ENCODE measurements at regions not wholly inside any gene's neighbourhood (a gene's known extent, or its start where the extent isn't known, plus 50 kb on each side); places are given as distances from the start of the nearest gene placed in this dataset.
"Not testable (repeated sequence)": the region's sequence is repeated elsewhere in the genome, so short reads cannot be mapped to it uniquely, and the experiment has no call there.

- DNase-seq = peak; percentile 77
Observed at GRCh38 chr2:188645986-188646385, 328.2 kb upstream of the COL3A1 start.

GRCh38 chr2:188647430-188648070 lies 326.6 kb upstream of the COL3A1 start:
- peak; percentile 51 for DNase-seq

- DNase-seq = no peak
Observed at GRCh38 chr2:188659656-188660406, 314.3 kb upstream of the COL3A1 start.

- DNase-seq = peak; percentile 66
Observed at GRCh38 chr2:188663301-188663700, 310.9 kb upstream of the COL3A1 start.

- peak; percentile 95 for DNase-seq
Observed at GRCh38 chr2:188664416-188664815, 309.8 kb upstream of the COL3A1 start.

- DNase-seq = peak; percentile 71
Observed at GRCh38 chr2:188664951-188665595, 309.1 kb upstream of the COL3A1 start.

- DNase-seq = no peak
Observed at GRCh38 chr2:188665727-188666304, 308.4 kb upstream of the COL3A1 start.

- no peak for DNase-seq
Observed at GRCh38 chr2:188666503-188666902, 307.7 kb upstream of the COL3A1 start.

GRCh38 chr2:188668017-188668680 lies 306.0 kb upstream of the COL3A1 start:
- DNase-seq = peak; percentile 43

GRCh38 chr2:188675391-188676009 lies 298.7 kb upstream of the COL3A1 start:
- no peak for DNase-seq

- DNase-seq = no peak
Observed at GRCh38 chr2:188676010-188676400, 298.2 kb upstream of the COL3A1 start.

- no peak for DNase-seq
Observed at GRCh38 chr2:188677142-188677541, 297.0 kb upstream of the COL3A1 start.

- DNase-seq = no peak
Observed at GRCh38 chr2:188678882-188679281, 295.3 kb upstream of the COL3A1 start.

- DNase-seq = no peak
Observed at GRCh38 chr2:188682838-188683237, 291.3 kb upstream of the COL3A1 start.

- no peak for DNase-seq
Observed at GRCh38 chr2:188684795-188685194, 289.4 kb upstream of the COL3A1 start.

- DNase-seq = no peak
Observed at GRCh38 chr2:188693111-188693510, 281.1 kb upstream of the COL3A1 start.

GRCh38 chr2:188693771-188694170 lies 280.4 kb upstream of the COL3A1 start:
- no peak for DNase-seq

GRCh38 chr2:188695953-188696352 lies 278.2 kb upstream of the COL3A1 start:
- DNase-seq = no peak

GRCh38 chr2:188698151-188698550 lies 276.0 kb upstream of the COL3A1 start:
- DNase-seq = not testable (repeated sequence)

- no peak for DNase-seq
Observed at GRCh38 chr2:188701836-188702235, 272.3 kb upstream of the COL3A1 start.

GRCh38 chr2:188705191-188705590 lies 269.0 kb upstream of the COL3A1 start:
- no peak for DNase-seq

GRCh38 chr2:188713961-188714360 lies 260.2 kb upstream of the COL3A1 start:
- DNase-seq = no peak
